ENCODE measurements at regions not wholly inside any gene's neighbourhood (a gene's known extent, or its start where the extent isn't known, plus 50 kb on each side); places are given as distances from the start of the nearest gene placed in this dataset.

DNA sequence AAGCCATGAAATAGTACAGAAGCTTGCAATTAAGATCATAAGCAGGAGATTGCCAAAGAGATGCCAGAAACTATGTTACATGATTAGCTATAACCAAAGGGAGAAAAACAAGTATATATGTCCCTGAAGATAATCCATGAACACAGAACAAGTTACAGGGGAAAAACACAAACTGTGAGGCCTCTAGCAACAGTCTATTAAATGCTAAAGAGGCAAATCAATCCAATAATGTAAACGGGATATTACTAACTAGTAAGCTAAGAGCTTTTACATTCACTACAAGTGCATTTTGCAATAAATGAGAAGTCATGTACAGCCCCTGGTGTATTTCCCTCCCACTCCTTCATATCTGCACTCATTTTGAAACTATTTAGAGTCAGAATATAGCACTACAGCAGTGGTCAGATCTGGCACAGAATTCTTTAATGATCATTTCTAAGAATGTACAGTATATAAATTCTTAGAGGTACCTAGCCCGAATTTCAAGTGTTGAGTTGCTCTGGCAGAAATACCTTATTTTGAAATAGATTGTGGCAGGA is 449.8 kb upstream of the SMIM31 start:
- H3K4me1 ChIP-seq: no peaks in the 10 kb centered on the region
- 69% methylated on average over 2 of the region's 2 CpGs for WGBS
- H3K27ac ChIP-seq: no peak overlapping the region
- H3K4me3 ChIP-seq: no peak overlapping the region
- DNase-seq (ENCODE audit: low spot score in 2 of 2): no peak
- TF ChIP-seq POLR2AphosphoS5 (IDR thresholded peaks at IDR 0.05) (no peak), EP300 (IDR thresholded peaks at IDR 0.05) (no peak), POLR2A (IDR thresholded peaks at IDR 0.05) (no peak)
- TF ChIP-seq, protein P1, sequence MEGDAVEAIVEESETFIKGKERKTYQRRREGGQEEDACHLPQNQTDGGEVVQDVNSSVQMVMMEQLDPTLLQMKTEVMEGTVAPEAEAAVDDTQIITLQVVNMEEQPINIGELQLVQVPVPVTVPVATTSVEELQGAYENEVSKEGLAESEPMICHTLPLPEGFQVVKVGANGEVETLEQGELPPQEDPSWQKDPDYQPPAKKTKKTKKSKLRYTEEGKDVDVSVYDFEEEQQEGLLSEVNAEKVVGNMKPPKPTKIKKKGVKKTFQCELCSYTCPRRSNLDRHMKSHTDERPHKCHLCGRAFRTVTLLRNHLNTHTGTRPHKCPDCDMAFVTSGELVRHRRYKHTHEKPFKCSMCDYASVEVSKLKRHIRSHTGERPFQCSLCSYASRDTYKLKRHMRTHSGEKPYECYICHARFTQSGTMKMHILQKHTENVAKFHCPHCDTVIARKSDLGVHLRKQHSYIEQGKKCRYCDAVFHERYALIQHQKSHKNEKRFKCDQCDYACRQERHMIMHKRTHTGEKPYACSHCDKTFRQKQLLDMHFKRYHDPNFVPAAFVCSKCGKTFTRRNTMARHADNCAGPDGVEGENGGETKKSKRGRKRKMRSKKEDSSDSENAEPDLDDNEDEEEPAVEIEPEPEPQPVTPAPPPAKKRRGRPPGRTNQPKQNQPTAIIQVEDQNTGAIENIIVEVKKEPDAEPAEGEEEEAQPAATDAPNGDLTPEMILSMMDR (IDR thresholded peaks at IDR 0.05): no peak
- no peaks in the 10 kb centered on the region for H3K27me3 ChIP-seq
- H3K36me3 ChIP-seq: no peaks in the 10 kb centered on the region
- no peaks in the 10 kb centered on the region for H3K9me3 ChIP-seq

DNA sequence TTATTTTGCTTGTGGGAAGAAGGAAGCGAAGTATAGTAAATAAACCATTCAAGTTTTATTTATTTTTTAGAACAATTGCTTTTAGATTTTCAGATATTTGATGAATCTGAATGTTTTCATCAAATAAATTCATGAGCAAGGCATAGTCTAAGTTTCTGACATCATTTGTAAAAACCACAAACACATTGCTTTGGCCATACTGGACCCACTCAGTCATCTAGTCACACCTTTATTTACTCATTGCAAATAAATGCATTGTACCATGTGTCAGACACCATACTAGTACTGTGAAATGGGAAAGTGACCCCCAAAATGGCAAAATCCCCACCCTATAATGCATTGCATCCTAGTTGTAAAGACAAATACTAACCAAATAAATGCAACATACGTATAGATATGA is 449.1 kb upstream of the SMIM31 start:
- H3K4me3 ChIP-seq: no peak overlapping the region
- no peak for DNase-seq (ENCODE audit: low spot score in 2 of 2)
- TF ChIP-seq, protein P1 (IDR thresholded peaks at IDR 0.05): no peak
- TF ChIP-seq EP300 (IDR thresholded peaks at IDR 0.05) (no peak), POLR2A (IDR thresholded peaks at IDR 0.05) (no peak), POLR2AphosphoS5 (IDR thresholded peaks at IDR 0.05) (no peak)
- no peaks in the 10 kb centered on the region for H3K9me3 ChIP-seq
- WGBS: 89% methylated on average over 2 of the region's 2 CpGs
- no peak overlapping the region for H3K27ac ChIP-seq
- no peaks in the 10 kb centered on the region for H3K27me3 ChIP-seq
- no peaks in the 10 kb centered on the region for H3K36me3 ChIP-seq
- H3K4me1 ChIP-seq: no peaks in the 10 kb centered on the region

DNA sequence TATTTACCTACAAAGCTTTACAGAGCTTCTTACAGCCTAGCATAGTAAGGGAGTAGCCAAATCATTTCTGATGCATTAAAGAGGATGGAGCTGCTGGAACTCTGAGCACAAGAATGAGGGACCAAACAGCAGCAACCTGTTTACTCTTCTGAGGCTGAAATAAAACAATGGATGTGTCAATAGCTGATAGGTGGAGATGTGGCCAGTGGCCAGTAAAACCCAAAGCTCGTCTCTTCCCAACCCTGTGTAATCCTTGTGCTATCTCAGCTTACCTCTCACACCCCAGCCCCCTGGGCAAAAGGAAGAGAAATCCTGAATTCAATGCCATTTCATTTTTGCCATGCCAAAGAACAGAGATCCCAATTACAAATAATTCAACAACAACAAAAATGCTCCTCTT is 446.7 kb upstream of the SMIM31 start:
- no peaks in the 10 kb centered on the region for H3K9me3 ChIP-seq
- H3K27me3 ChIP-seq: no peaks in the 10 kb centered on the region
- no peaks in the 10 kb centered on the region for H3K4me1 ChIP-seq
- H3K36me3 ChIP-seq: no peaks in the 10 kb centered on the region
- TF ChIP-seq POLR2A (IDR thresholded peaks at IDR 0.05) (no peak), EP300 (IDR thresholded peaks at IDR 0.05) (no peak), POLR2AphosphoS5 (IDR thresholded peaks at IDR 0.05) (no peak)
- TF ChIP-seq, protein P1 (IDR thresholded peaks at IDR 0.05): no peak
- WGBS: 54% methylated on average over 1 of the region's 1 CpG
- H3K4me3 ChIP-seq: no peak overlapping the region
- DNase-seq (ENCODE audit: low spot score in 2 of 2): no peak
- no peak overlapping the region for H3K27ac ChIP-seq

DNA sequence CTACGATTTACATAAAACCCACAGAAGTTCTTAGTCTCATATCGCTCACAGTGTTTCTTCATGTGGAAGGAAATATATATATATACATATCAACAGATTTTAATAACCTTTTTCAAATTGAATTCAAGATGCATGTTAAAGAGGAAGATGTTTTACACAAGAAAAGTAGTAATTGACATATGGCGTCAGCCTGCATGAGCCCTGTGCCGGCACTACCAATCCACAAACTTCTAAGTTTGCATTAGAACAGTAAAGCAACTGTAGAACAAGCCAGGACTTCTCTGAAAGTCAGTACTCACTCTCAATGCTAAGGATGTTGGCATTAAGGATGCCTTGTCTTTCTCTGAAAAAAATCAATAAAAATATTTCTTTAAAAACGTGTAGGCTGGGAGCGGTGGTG is 441.3 kb upstream of the SMIM31 start:
- Histone ChIP-seq H3K27me3 (no peaks in the 10 kb centered on the region), H3K4me1 (no peaks in the 10 kb centered on the region), H3K9me3 (no peaks in the 10 kb centered on the region), H3K27ac (no peak overlapping the region), H3K36me3 (no peaks in the 10 kb centered on the region), H3K4me3 (no peak overlapping the region)
- 91% methylated on average over 6 of the region's 6 CpGs for WGBS
- TF ChIP-seq POLR2A (IDR thresholded peaks at IDR 0.05): no peak
- TF ChIP-seq, protein P1 (IDR thresholded peaks at IDR 0.05): no peak
- TF ChIP-seq POLR2AphosphoS5 (IDR thresholded peaks at IDR 0.05): no peak
- no peak for TF ChIP-seq EP300 (IDR thresholded peaks at IDR 0.05)
- no peak for DNase-seq (ENCODE audit: low spot score in 2 of 2)

DNA sequence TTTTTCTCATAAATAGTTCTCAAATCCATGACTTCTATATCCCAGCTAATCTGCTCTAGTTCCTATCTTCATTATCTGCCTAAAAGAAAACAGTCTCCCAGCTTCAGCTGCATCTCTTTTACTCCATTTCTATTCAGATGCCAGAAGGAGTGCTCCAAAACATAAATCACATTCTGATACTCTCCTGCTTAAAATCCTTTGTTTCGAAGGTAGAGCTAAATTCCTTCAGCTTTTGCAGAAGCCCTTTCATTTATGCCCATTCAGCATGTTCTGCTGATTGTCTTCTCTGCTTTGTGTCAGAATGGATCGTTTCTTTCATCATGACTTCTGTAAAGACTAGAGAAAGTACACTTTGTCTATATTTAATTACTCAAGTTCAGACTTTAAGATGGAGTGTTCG is 440.1 kb upstream of the SMIM31 start:
- Histone ChIP-seq H3K9me3 (no peaks in the 10 kb centered on the region), H3K27me3 (no peaks in the 10 kb centered on the region), H3K36me3 (no peaks in the 10 kb centered on the region), H3K4me3 (no peak overlapping the region), H3K4me1 (no peaks in the 10 kb centered on the region), H3K27ac (no peak overlapping the region)
- TF ChIP-seq EP300 (IDR thresholded peaks at IDR 0.05) (no peak), POLR2A (IDR thresholded peaks at IDR 0.05) (no peak), POLR2AphosphoS5 (IDR thresholded peaks at IDR 0.05) (no peak)
- TF ChIP-seq, protein P1 (IDR thresholded peaks at IDR 0.05): no peak
- WGBS: 23% methylated on average over 3 of the region's 3 CpGs
- no peak for DNase-seq (ENCODE audit: low spot score in 2 of 2)

Data from suprapubic skin (tissue), 4 donors.